Kidney glomerular epithelial cell (primary cell): ENCODE measurements at regions not wholly inside any gene's neighbourhood (a gene's known extent, or its start where the extent isn't known, plus 50 kb on each side); places are given as distances from the start of the nearest gene placed in this dataset.
"Not testable (repeated sequence)": the region's sequence is repeated elsewhere in the genome, so short reads cannot be mapped to it uniquely, and the experiment has no call there.

ENCODE experiments used
- DNase-seq: peaks from one replicate; lab custom pipeline; 2025; lab: John Stamatoyannopoulos, UW

- no peak for DNase-seq
These were observed 101.0 kb upstream of the ADRA1D start for GRCh38 chr20:4350096-4350495.

- DNase-seq: no peak
These were observed 95.6 kb upstream of the ADRA1D start for GRCh38 chr20:4344670-4345069.

GRCh38 chr20:4342609-4343008 lies 93.5 kb upstream of the ADRA1D start:
- no peak for DNase-seq

- peak; percentile 33 for DNase-seq
These were observed 92.9 kb upstream of the ADRA1D start for GRCh38 chr20:4341804-4342485.

- no peak for DNase-seq
These were observed 86.6 kb upstream of the ADRA1D start for GRCh38 chr20:4335722-4336121.

GRCh38 chr20:4332121-4332860 lies 83.2 kb upstream of the ADRA1D start:
- no peak for DNase-seq

GRCh38 chr20:4330011-4330410 lies 80.9 kb upstream of the ADRA1D start:
- no peak for DNase-seq

- DNase-seq: no peak
These were observed 80.1 kb upstream of the ADRA1D start for GRCh38 chr20:4329232-4329631.

- no peak for DNase-seq
These were observed 79.5 kb upstream of the ADRA1D start for GRCh38 chr20:4328541-4328940.

GRCh38 chr20:4327956-4328355 lies 78.9 kb upstream of the ADRA1D start:
- no peak for DNase-seq

- no peak for DNase-seq
These were observed 77.3 kb upstream of the ADRA1D start for GRCh38 chr20:4326195-4327065.

- DNase-seq: no peak
These were observed 76.6 kb upstream of the ADRA1D start for GRCh38 chr20:4325548-4326187.

GRCh38 chr20:4324611-4325243 lies 75.6 kb upstream of the ADRA1D start:
- no peak for DNase-seq

GRCh38 chr20:4322499-4322898 lies 73.4 kb upstream of the ADRA1D start:
- DNase-seq: no peak

- no peak for DNase-seq
These were observed 71.2 kb upstream of the ADRA1D start for GRCh38 chr20:4320291-4320690.

GRCh38 chr20:4318891-4319290 lies 69.8 kb upstream of the ADRA1D start:
- DNase-seq: no peak

GRCh38 chr20:4310616-4311015 lies 61.5 kb upstream of the ADRA1D start:
- not testable (repeated sequence) for DNase-seq

GRCh38 chr20:4306206-4306605 lies 57.1 kb upstream of the ADRA1D start:
- DNase-seq: no peak

GRCh38 chr20:4305091-4305490 lies 56.0 kb upstream of the ADRA1D start:
- no peak for DNase-seq

- DNase-seq: no peak
These were observed 55.5 kb upstream of the ADRA1D start for GRCh38 chr20:4304601-4305000.

- DNase-seq: no peak
These were observed 54.0 kb upstream of the ADRA1D start for GRCh38 chr20:4303136-4303535.

GRCh38 chr20:4300921-4301320 lies 51.8 kb upstream of the ADRA1D start:
- DNase-seq: no peak
